Hematopoietic multipotent progenitor cell treated with erythropoietin and hydrocortisone succinate and interleukin-3 and kit ligand, for 6 days (in vitro differentiated cells): ENCODE measurements at regions not wholly inside any gene's neighbourhood (a gene's known extent, or its start where the extent isn't known, plus 50 kb on each side); places are given as distances from the start of the nearest gene placed in this dataset.
"Not testable (repeated sequence)": the region's sequence is repeated elsewhere in the genome, so short reads cannot be mapped to it uniquely, and the experiment has no call there.

Experiments used
- DNase-seq: peaks from one replicate; pipeline ENCODE4 v3.0.0-alpha.2; 2015

DNA sequence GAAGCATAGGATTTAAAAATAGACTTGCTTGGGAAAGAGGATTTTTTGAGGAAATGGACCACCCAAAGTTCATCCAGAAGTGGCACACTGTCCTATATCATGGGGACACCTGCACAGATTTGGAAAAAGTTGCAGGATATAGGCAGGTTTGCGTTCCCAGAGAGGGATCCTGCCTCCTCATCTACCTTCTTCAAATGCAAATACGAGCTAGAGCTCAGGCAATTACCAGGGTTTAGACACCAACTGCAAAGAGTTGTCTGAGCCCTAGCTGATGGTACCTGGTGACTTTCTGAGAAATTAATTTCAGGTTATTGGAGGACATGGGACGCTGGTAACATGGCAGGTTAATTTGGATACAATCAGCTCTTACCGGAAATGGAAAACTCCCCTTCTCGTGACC is 423.7 kb upstream of the MTPN start:
- no peak for DNase-seq

DNA sequence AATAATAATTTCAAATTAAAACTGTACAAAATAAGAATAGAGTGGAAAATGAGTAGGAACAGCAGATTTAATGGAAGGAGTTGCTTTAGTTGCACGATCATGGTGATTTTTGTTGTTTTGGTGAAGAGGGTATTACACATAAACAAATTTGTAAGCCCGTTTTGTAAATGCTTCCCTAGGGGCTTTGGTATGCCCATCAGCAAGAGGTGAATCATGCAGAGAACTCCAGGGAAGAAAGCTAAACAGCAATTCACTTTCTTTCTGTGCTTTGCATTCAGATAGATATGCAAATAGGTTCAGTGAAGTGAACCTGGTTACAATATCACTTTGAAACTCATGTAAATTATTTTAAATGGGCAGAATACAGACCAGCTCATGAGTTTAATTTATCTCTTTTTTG is 422.2 kb upstream of the MTPN start:
- no peak for DNase-seq

- no peak for DNase-seq
These were observed 415.7 kb upstream of the MTPN start for GRCh38 chr7:136392856-136393255.

GRCh38 chr7:136391371-136391770 is 414.2 kb upstream of the MTPN start:
- DNase-seq: no peak

DNA sequence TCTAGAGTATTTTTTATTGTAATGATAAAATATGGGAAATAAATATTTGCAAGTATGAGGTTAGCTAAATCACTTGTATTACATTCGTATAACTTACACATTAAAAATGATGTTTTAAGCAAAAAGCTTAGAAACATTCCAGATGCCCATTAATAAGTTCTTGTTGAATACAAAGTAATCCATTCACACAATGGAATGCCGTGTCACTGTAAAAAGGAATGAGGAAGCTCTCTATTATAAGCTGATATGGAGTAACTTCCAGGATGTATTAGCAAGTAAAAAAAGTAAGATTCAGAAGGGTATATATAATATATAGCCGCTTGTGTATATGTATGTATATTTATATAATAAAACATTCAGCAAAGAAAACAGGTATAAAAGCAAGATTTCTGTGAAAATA is 412.8 kb upstream of the MTPN start:
- no peak for DNase-seq

- DNase-seq: no peak
These were observed 409.7 kb upstream of the MTPN start for GRCh38 chr7:136386876-136387275.

DNA sequence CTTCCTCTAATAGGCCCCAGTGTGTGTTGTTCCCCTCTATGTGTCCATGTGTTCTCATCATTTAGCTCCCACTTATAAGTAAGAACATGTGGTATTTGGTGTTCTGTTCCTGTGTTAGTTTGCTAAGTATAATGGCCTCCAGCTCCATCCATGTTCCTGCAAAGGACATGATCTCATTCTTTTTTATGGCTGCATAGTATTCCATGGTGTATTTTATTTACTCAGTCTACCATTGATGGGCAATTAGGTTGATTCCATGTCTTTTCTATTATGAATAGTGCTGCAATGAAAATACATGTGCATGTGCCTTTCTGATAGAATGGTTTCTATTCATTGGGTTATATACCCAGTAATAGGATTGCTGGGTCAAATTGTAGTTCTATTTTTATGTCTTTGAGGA is 394.2 kb upstream of the MTPN start:
- not testable (repeated sequence) for DNase-seq

GRCh38 chr7:136370137-136370536 is 393.0 kb upstream of the MTPN start:
- DNase-seq: no peak

DNA sequence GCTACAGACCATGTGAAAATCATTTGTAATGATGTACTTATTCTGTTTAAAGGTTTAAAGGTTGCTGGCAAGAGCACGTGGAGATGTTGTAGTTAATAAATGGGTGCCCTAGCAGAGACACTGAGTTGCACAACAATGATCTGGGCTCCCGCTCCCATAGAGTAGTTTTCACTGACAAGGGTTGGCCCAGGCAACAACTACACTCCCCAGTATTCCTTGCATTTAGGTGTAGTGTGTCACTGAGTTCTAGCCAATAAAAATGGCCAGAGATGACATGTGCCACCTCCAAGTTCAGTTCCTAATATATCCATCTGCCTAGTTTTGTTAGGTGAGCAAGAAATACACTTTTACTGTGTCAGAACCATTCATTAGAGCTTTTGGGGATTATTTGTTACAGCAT is 392.1 kb upstream of the MTPN start:
- DNase-seq: no peak

- DNase-seq: no peak
These were observed 382.3 kb upstream of the MTPN start for GRCh38 chr7:136359333-136359903.

DNA sequence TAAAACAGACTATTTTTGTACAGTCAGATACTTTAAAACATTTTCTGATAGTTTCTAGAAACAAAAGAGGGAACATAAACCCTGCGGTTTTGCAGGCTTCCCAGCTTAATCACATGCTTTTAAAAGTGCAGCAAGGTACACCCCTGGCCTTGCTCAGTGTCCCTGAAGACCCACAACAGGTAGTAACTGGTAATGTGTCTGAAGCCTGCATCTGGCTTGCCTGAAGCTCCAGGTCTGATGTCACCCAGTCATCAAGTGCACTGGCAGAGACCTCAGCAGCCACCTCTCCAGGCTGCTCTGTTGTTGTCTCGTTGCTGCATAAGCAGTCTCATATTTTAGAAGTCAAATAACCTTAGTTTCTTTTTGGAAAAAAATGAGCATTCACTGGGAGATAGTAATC is 376.1 kb upstream of the MTPN start:
- DNase-seq: no peak

GRCh38 chr7:136348542-136349192 is 371.5 kb upstream of the MTPN start:
- DNase-seq: no peak

DNA sequence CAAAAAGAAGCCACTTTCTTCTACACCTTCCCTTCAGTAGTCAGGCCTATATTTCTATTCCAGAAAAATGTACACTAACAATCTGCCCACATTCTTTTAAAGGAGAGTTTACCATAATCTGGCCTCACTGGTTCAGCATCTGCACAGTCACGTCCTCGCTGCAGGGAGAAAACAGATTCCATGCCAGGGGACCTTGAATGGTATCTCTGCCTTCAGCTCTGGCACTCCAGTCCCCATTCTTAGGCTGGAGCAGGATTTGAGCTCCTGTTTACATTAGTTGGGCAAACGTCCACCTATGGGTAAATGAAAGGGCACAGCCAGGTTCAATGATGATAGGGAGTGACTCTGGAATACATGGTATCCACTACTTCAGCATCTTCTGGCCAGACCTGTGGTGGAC is 371.0 kb upstream of the MTPN start:
- no peak for DNase-seq

GRCh38 chr7:136347488-136347887 is 370.3 kb upstream of the MTPN start:
- no peak for DNase-seq

DNA sequence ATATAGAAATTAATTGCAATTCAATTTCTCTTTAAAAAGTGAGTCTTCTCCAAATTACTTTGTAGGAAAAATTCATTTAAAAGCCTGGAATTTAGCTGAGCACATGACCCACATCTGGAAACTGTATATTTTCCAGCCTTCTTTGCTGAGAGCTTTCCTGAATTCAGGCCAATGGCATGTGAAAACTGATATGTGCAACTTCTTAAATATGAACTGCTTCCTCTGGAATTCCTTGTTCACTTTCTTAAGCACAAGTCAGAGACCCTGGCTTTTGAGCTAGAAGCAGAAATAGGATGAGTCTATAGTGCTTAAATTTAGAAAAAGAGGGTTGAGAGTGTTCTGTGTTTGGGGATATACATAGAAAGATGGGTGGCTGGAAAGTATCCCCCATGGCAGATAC is 365.1 kb upstream of the MTPN start:
- no peak for DNase-seq

- DNase-seq: no peak
These were observed 362.3 kb upstream of the MTPN start for GRCh38 chr7:136339464-136339863.

GRCh38 chr7:136336932-136337331 is 359.8 kb upstream of the MTPN start:
- DNase-seq: no peak

DNA sequence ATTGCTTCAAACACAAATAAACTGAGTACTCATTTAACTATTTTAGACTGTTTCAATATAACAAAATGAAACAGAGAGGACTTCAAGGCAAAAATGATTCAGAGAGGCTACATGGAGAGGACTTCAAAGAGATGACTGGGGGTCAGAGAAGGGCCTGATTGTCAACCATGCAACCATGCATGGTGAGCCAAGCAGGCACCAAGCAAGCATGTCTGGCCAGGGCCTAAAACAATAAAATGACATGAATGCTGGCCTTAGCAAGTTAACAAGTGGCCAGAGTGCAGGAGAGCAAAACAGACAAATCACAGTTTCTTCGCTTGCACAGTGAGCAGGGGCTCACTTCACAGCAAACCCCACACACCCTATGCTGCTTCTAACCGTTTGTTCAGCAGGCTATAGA is 356.5 kb upstream of the MTPN start:
- DNase-seq: no peak

DNA sequence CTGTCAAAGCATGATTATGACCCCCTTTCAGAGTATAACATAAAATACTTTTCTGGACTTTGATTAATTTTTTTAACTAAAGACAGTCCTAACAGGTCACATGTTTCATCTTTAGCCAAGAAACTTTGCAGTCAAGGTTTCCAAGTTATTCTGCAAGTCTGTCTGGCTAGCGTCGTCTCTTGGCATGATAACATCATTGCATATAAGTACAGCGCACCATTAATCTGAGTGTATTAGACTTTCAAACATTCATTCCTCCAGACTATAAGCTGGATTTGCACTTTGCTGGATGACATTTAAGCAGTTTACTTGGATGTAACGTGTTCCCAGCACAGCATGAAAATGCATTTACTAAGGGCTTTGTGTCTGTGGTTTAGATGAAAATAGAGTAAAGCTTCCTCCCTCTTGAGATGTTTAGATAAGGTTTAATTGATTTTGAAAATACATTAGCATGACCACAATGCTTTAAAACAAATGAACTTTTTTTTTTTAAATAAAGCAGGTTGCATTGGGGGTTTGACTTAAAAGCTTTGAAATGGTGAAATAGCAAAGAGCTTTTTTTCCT is 349.0 kb upstream of the MTPN start:
- no peak for DNase-seq

GRCh38 chr7:136325578-136325977 is 348.4 kb upstream of the MTPN start:
- DNase-seq: no peak

DNA sequence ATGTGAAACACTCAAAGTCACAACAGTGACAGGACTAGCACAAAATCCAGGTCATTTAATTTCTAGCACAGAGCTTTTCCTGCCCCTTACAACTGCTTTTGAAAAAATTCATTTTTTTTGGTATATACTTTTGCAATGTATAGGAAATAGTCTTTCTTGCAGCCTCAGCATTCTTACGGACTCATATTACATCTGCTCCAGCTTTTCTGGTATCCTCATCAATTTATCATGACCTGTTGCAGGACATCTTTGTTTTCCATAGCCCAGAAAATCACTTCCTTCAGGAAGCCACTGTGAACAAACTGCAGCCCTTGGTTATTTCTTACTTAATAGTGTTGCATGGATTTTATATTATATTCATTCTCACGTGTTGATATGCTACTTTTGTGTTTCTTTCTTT is 347.9 kb upstream of the MTPN start:
- no peak for DNase-seq

- no peak for DNase-seq
These were observed 347.0 kb upstream of the MTPN start for GRCh38 chr7:136324073-136324704.

DNA sequence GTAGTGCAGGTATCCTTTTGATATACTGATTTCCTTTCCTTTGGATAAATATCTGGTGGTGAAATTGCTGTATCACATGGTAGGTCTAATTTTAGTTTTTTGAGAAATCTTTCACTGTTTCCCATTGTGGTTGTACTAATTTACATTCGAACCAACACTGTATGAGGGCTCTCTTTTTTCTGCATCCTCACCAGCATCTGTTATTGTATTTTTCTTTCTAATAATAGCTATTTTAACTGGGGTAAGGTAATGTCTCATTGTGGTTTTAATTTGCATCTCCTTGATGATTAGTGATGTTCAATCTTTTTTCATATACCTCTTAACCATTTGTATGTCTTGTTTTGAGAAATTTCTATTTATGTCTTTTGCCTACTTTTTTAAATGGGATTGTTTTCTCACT is 335.4 kb upstream of the MTPN start:
- DNase-seq: no peak

- no peak for DNase-seq
These were observed 332.2 kb upstream of the MTPN start for GRCh38 chr7:136309407-136309806.

GRCh38 chr7:136308230-136308629 is 331.1 kb upstream of the MTPN start:
- DNase-seq: no peak
